ENCODE measurements at regions not wholly inside any gene's neighbourhood (a gene's known extent, or its start where the extent isn't known, plus 50 kb on each side); places are given as distances from the start of the nearest gene placed in this dataset.

GRCh38 chr12:89932954-89933353 is 224.3 kb upstream of the ATP2B1 start:
- TF ChIP-seq CTCF (IDR thresholded peaks at IDR 0.05; ENCODE audit: low read depth, low read length) = no peak
- no peak for TF ChIP-seq EZH2phosphoT487 (IDR thresholded peaks at IDR 0.05; ENCODE audit: low read depth)
